GM12874 (cell line): ENCODE measurements at regions not wholly inside any gene's neighbourhood (a gene's known extent, or its start where the extent isn't known, plus 50 kb on each side); places are given as distances from the start of the nearest gene placed in this dataset.

Experiments used
- TF ChIP-seq, protein P1 (sequence below): IDR thresholded peaks from 2 replicates; pipeline ENCODE4 v1.5.1; 2011; ENCODE audit warnings: low read depth, mild to moderate bottlenecking, control low read depth, low read length, moderate library complexity; ENCODE audit not compliant: insufficient read depth

DNA sequence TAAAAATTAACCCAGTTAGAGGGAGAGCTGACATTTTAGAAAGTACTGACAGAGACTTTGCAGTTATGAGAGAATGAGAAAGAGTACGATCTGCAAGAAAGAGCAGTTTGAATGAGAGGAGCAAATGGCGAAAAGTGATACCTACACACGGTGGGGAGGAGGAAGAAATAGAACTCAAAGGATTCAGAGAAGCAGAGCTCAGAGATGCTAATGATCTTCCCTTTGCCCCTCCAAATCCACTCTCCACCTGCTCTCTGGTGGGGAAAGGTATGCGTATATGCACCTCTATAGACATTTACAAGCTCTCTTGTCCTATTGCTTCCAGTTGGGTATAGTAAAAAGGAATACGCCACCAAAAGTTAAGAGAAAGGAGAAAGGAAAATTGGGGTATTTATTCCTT is 123.3 kb upstream of the TTC14 start:
- TF ChIP-seq, protein P1, sequence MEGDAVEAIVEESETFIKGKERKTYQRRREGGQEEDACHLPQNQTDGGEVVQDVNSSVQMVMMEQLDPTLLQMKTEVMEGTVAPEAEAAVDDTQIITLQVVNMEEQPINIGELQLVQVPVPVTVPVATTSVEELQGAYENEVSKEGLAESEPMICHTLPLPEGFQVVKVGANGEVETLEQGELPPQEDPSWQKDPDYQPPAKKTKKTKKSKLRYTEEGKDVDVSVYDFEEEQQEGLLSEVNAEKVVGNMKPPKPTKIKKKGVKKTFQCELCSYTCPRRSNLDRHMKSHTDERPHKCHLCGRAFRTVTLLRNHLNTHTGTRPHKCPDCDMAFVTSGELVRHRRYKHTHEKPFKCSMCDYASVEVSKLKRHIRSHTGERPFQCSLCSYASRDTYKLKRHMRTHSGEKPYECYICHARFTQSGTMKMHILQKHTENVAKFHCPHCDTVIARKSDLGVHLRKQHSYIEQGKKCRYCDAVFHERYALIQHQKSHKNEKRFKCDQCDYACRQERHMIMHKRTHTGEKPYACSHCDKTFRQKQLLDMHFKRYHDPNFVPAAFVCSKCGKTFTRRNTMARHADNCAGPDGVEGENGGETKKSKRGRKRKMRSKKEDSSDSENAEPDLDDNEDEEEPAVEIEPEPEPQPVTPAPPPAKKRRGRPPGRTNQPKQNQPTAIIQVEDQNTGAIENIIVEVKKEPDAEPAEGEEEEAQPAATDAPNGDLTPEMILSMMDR: no peak

DNA sequence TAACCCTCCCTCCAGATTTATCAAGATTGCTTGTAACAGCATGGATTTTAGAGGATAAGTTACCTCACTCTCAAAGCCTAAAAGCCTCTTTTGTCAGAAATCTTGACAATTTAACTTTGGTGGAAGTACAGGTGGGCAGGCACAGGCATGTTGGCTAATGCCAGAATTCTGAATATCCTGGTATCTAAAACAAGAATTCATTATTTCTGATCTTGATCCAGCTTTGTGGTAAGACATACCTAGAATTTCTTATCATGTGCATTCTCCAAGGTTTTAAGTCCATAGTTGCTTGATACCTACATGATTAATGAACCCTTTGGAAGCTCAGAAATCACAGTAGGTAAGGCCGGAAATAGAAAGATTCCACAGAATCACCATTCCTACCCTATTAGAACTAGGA is 109.9 kb upstream of the TTC14 start:
- TF ChIP-seq, protein P1: no peak

DNA sequence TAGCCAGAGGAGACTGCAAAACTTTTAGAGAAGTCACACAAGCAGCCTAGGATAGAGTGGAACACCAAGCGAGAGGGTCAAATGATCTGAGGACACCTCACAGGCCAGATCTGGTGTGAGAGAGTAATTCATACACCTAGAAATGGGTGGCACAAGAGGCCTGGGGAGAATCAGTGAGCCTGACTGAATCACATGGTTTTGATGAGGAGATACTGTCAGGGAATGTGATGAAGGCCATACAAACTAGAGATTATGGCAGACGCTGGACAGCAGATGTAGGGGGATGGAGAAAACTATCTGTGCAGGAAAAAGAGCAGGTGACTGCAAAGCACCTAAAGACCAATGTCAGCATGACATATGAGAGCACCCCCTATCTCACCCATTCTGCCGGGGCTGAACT is 105.0 kb upstream of the TTC14 start:
- TF ChIP-seq, protein P1: no peak

DNA sequence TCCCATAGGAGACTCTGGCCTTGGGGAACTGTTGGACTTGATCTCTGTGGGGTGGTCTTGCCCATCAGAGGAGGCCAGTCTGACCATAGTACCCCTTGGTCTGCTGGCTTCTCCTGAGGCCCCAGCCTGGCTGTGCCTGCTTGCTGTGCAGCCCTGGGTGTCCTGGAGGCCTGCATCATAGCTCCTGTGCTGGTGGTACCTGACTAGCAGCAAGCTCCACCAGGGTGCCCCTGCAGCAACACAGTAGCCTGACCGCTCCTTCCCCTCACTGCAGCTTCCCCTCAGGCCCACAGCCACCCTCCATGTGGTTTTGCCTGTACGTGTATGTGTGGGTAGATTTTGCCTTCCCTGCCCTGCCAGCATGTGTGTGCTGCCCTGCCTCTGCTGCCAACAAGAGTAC is 85.6 kb upstream of the TTC14 start:
- TF ChIP-seq, protein P1: no peak

DNA sequence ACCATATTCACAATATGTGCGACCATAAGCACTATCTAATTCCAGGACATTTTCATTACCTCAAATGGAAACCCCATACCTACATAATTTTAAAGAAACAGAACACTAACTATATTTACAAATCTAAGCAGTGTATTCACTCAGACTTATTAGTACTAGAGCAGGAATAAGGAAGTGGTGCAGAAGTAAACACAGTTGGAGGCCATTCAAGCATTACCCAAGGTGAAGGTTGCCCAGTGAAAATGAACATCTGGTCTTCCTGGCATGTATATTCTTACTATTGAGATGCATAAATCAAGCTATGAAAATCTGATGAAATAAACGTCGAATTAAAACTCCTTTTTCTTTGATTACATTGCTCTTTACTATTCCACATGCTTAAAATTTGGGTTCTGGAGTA is 78.9 kb upstream of the TTC14 start:
- TF ChIP-seq, protein P1: no peak

DNA sequence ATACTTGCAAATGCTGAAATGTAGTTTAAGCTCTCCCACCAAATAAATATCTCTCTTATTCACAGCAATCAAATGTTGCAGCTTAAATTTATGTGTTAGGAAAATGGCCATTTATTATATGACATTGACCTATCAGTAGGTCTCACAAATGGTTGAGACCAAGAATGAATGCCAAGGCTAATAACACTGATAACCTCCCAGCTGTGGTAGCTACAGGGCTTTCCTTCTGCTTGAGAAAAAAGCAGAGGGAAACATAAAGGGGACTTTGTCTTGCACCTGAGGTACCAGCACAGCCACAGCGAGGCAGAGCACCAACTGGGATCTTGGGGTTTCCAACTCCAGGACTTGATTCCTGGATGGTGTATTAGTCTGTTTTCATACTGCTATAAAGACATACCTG is 73.1 kb upstream of the TTC14 start:
- TF ChIP-seq, protein P1: no peak

DNA sequence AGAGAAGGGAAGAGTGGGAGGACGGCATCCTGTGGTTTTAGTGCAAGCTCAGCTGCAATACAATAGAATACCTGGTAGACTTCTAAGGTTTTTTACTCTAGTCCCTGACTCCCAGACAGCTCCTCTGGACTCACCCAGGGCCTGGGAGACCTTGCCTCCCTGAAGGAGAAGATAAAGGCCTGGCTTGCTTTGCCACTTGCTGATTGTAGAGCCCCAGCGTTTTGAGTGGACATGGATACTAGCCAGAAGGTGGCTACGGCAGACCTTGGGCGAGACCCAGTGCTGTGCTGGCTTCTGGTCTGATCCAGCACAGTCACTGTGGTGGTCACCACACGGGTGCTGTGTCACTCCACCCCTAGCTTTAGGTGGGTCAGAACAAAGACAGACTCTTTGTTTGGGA is 72.2 kb upstream of the TTC14 start:
- TF ChIP-seq, protein P1: no peak

DNA sequence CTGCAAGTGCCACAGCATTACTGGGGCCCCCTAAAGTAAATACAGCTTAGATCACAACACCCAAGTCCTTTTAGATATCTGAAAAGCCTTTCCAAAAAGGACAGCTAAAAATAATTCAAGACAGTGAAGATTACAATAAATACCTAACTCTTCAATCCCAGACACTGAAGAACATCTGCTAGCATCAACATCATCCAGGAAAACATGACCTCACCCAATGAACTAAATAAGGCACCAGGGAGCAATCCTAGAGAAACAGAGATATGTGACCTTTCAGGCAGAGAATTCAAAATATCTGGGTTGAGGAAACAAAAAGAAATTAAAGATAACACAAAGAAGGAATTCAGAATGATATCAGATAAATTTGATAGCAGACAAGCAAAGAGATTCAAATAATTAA is 71.7 kb upstream of the TTC14 start:
- TF ChIP-seq, protein P1: no peak
